ENCODE measurements at regions not wholly inside any gene's neighbourhood (a gene's known extent, or its start where the extent isn't known, plus 50 kb on each side); places are given as distances from the start of the nearest gene placed in this dataset.

GRCh38 chr16:10250137-10250828 is 68.1 kb upstream of the GRIN2A start:
- no peak for TF ChIP-seq CTCF (conservative IDR thresholded peaks at IDR 0.05)
- no peak for TF ChIP-seq EZH2 (IDR thresholded peaks at IDR 0.05; ENCODE audit: low read depth)
- H2AFZ ChIP-seq: no peak overlapping the region
- H3K79me2 ChIP-seq (ENCODE audit: low read depth): no peaks in the 10 kb centered on the region
- H3K9me3 ChIP-seq (ENCODE audit: insufficient read depth, low read depth): no peaks in the 10 kb centered on the region
- no peak overlapping the region for H3K4me3 ChIP-seq
- no peak for DNase-seq
- H3K4me1 ChIP-seq (replicated peaks; ENCODE audit: insufficient read depth): no peaks in the 10 kb centered on the region
- intact Hi-C loops (cut with micrococcal nuclease; ENCODE audit: unreplicated experiment): no loop called here
- no peaks in the 10 kb centered on the region for H4K20me1 ChIP-seq (ENCODE audit: insufficient read depth)
- ChIA-PET CTCF (no interaction called here), POLR2A (ENCODE audit: unreplicated experiment) (no interaction called here)
- no TSS peak for BruUV-seq (replicated peaks)
- no peak overlapping the region for H3K27ac ChIP-seq
- no peaks in the 10 kb centered on the region for H3K36me3 ChIP-seq (ENCODE audit: low read depth)
- H3K27me3 ChIP-seq (ENCODE audit: insufficient read depth, low read depth): peaks cover 43% of the 10 kb centered on the region
- H3K9me2 ChIP-seq (ENCODE audit: insufficient read depth): no peaks in the 10 kb centered on the region
- H3F3A ChIP-seq (ENCODE audit: insufficient read depth, low read depth): no peaks in the 10 kb centered on the region
- H3K4me2 ChIP-seq: no peak overlapping the region

GRCh38 chr16:10252155-10252554 is 69.9 kb upstream of the GRIN2A start:
- no peak overlapping the region for H3K4me2 ChIP-seq
- intact Hi-C loops (cut with micrococcal nuclease; ENCODE audit: unreplicated experiment): no loop called here

GRCh38 chr16:10253409-10253808 is 71.2 kb upstream of the GRIN2A start:
- intact Hi-C loops (cut with micrococcal nuclease; ENCODE audit: unreplicated experiment): no loop called here
- H3K4me3 ChIP-seq: no peak overlapping the region
- H3K79me2 ChIP-seq (ENCODE audit: low read depth): no peaks in the 10 kb centered on the region
- no TSS peak for BruUV-seq (replicated peaks)
- H3K27me3 ChIP-seq (ENCODE audit: insufficient read depth, low read depth): peaks cover 48% of the 10 kb centered on the region
- H3F3A ChIP-seq (ENCODE audit: insufficient read depth, low read depth): no peaks in the 10 kb centered on the region
- H3K9me2 ChIP-seq (ENCODE audit: insufficient read depth): no peaks in the 10 kb centered on the region
- H3K27ac ChIP-seq: no peak overlapping the region
- H3K4me1 ChIP-seq (replicated peaks; ENCODE audit: insufficient read depth): no peaks in the 10 kb centered on the region
- POLR2A ChIA-PET (ENCODE audit: unreplicated experiment): no interaction called here
- H4K20me1 ChIP-seq (ENCODE audit: insufficient read depth): no peaks in the 10 kb centered on the region
- no peak overlapping the region for H2AFZ ChIP-seq
- H3K4me2 ChIP-seq: no peak overlapping the region
- TF ChIP-seq EZH2 (IDR thresholded peaks at IDR 0.05; ENCODE audit: low read depth): no peak
- TF ChIP-seq CTCF (conservative IDR thresholded peaks at IDR 0.05): no peak
- CTCF ChIA-PET: no interaction called here
- no peaks in the 10 kb centered on the region for H3K9me3 ChIP-seq (ENCODE audit: insufficient read depth, low read depth)
- no peaks in the 10 kb centered on the region for H3K36me3 ChIP-seq (ENCODE audit: low read depth)
- no peak for DNase-seq

More at GRCh38 chr16:10252155-10252554, 69.9 kb upstream of the GRIN2A start:
- Histone ChIP-seq H3K79me2 (ENCODE audit: low read depth) (no peaks in the 10 kb centered on the region), H3K4me1 (replicated peaks; ENCODE audit: insufficient read depth) (no peaks in the 10 kb centered on the region), H3K36me3 (ENCODE audit: low read depth) (no peaks in the 10 kb centered on the region), H3K4me3 (no peak overlapping the region), H3K9me3 (ENCODE audit: insufficient read depth, low read depth) (no peaks in the 10 kb centered on the region), H3K9me2 (ENCODE audit: insufficient read depth) (no peaks in the 10 kb centered on the region), H3F3A (ENCODE audit: insufficient read depth, low read depth) (no peaks in the 10 kb centered on the region), H3K27me3 (ENCODE audit: insufficient read depth, low read depth) (peaks cover 48% of the 10 kb centered on the region), H3K27ac (no peak overlapping the region), H4K20me1 (ENCODE audit: insufficient read depth) (no peaks in the 10 kb centered on the region), H2AFZ (no peak overlapping the region)
- no peak for DNase-seq
- TF ChIP-seq EZH2 (IDR thresholded peaks at IDR 0.05; ENCODE audit: low read depth): no peak
- TF ChIP-seq CTCF (conservative IDR thresholded peaks at IDR 0.05): no peak
- BruUV-seq (replicated peaks): no TSS peak
- POLR2A ChIA-PET (ENCODE audit: unreplicated experiment): no interaction called here
- CTCF ChIA-PET: no interaction called here

Measured in PC-9 (cell line).